ENCODE measurements at regions not wholly inside any gene's neighbourhood (a gene's known extent, or its start where the extent isn't known, plus 50 kb on each side); places are given as distances from the start of the nearest gene placed in this dataset.
"Not testable (repeated sequence)": the region's sequence is repeated elsewhere in the genome, so short reads cannot be mapped to it uniquely, and the experiment has no call there.

- no peak for DNase-seq
- intact Hi-C loops (cut with micrococcal nuclease) = no loop called here
- H3K4me1 ChIP-seq = no peaks in the 10 kb centered on the region
- TF ChIP-seq CTCF (IDR thresholded peaks at IDR 0.05; ENCODE audit: borderline replicate concordance) = no peak
- no peak overlapping the region for H3K27ac ChIP-seq (replicated peaks)
- no peaks in the 10 kb centered on the region for H3K27me3 ChIP-seq (ENCODE audit: low read depth)
- no peak overlapping the region for H3K4me3 ChIP-seq
- H3K9me3 ChIP-seq (replicated peaks) = no peaks in the 10 kb centered on the region
- H3K36me3 ChIP-seq = no peaks in the 10 kb centered on the region
Measured at GRCh38 chrX:116321711-116322110, 114.7 kb upstream of the SLC6A14 start.

- H3K4me1 ChIP-seq; H3K4me3 ChIP-seq; DNase-seq; intact Hi-C loops (cut with micrococcal nuclease); H3K27ac ChIP-seq (replicated peaks); H3K36me3 ChIP-seq; H3K9me3 ChIP-seq (replicated peaks); H3K27me3 ChIP-seq (ENCODE audit: low read depth): not testable (repeated sequence)
Measured at GRCh38 chrX:116332026-116332425, 104.4 kb upstream of the SLC6A14 start.

- H3K27ac ChIP-seq (replicated peaks); H3K27me3 ChIP-seq (ENCODE audit: low read depth); DNase-seq; H3K4me1 ChIP-seq; H3K36me3 ChIP-seq; H3K4me3 ChIP-seq; intact Hi-C loops (cut with micrococcal nuclease): not testable (repeated sequence)
- peaks cover 16% of the 10 kb centered on the region for H3K9me3 ChIP-seq (replicated peaks)
Measured at GRCh38 chrX:116334797-116335196, 101.6 kb upstream of the SLC6A14 start.

GRCh38 chrX:116339407-116339806, 97.0 kb upstream of the SLC6A14 start:
- H3K36me3 ChIP-seq = no peaks in the 10 kb centered on the region
- H3K27ac ChIP-seq (replicated peaks) = no peak overlapping the region
- DNase-seq = no peak
- H3K27me3 ChIP-seq (ENCODE audit: low read depth) = no peaks in the 10 kb centered on the region
- H3K4me1 ChIP-seq = no peaks in the 10 kb centered on the region
- intact Hi-C loops (cut with micrococcal nuclease) = no loop called here
- no peak for TF ChIP-seq CTCF (IDR thresholded peaks at IDR 0.05; ENCODE audit: borderline replicate concordance)
- H3K9me3 ChIP-seq (replicated peaks) = peaks cover 13% of the 10 kb centered on the region
- no peak overlapping the region for H3K4me3 ChIP-seq

GRCh38 chrX:116342903-116343302, 93.5 kb upstream of the SLC6A14 start:
- no peak overlapping the region for H3K4me3 ChIP-seq
- no peaks in the 10 kb centered on the region for H3K36me3 ChIP-seq
- H3K9me3 ChIP-seq (replicated peaks) = peaks cover 8% of the 10 kb centered on the region
- H3K4me1 ChIP-seq = no peaks in the 10 kb centered on the region
- intact Hi-C loops (cut with micrococcal nuclease) = no loop called here
- no peak overlapping the region for H3K27ac ChIP-seq (replicated peaks)
- DNase-seq = no peak
- no peaks in the 10 kb centered on the region for H3K27me3 ChIP-seq (ENCODE audit: low read depth)
- TF ChIP-seq CTCF (IDR thresholded peaks at IDR 0.05; ENCODE audit: borderline replicate concordance) = no peak

GRCh38 chrX:116345958-116346357, 90.4 kb upstream of the SLC6A14 start:
- H3K4me3 ChIP-seq = no peak overlapping the region
- H3K27me3 ChIP-seq (ENCODE audit: low read depth) = no peaks in the 10 kb centered on the region
- intact Hi-C loops (cut with micrococcal nuclease) = no loop called here
- no peak for DNase-seq
- H3K27ac ChIP-seq (replicated peaks) = no peak overlapping the region
- H3K36me3 ChIP-seq = no peaks in the 10 kb centered on the region
- no peaks in the 10 kb centered on the region for H3K4me1 ChIP-seq
- no peaks in the 10 kb centered on the region for H3K9me3 ChIP-seq (replicated peaks)
- TF ChIP-seq CTCF (IDR thresholded peaks at IDR 0.05; ENCODE audit: borderline replicate concordance) = no peak

GRCh38 chrX:116357329-116357728, 79.1 kb upstream of the SLC6A14 start:
- no peaks in the 10 kb centered on the region for H3K9me3 ChIP-seq (replicated peaks)
- intact Hi-C loops (cut with micrococcal nuclease) = no loop called here
- DNase-seq = no peak
- H3K36me3 ChIP-seq = no peaks in the 10 kb centered on the region
- no peak overlapping the region for H3K27ac ChIP-seq (replicated peaks)
- no peaks in the 10 kb centered on the region for H3K27me3 ChIP-seq (ENCODE audit: low read depth)
- H3K4me3 ChIP-seq = no peak overlapping the region
- H3K4me1 ChIP-seq = no peaks in the 10 kb centered on the region
- TF ChIP-seq CTCF (IDR thresholded peaks at IDR 0.05; ENCODE audit: borderline replicate concordance) = no peak

Measured in left ventricle myocardium inferior (tissue), 1 donor.